HPDE6-E6E7 (cell line): ENCODE measurements at regions not wholly inside any gene's neighbourhood (a gene's known extent, or its start where the extent isn't known, plus 50 kb on each side); places are given as distances from the start of the nearest gene placed in this dataset.
"Not testable (repeated sequence)": the region's sequence is repeated elsewhere in the genome, so short reads cannot be mapped to it uniquely, and the experiment has no call there.

Experiments used
- DNase-seq: peaks from one replicate; pipeline ENCODE4 v3.0.0; 2011; ENCODE audit warnings: missing footprints; ENCODE audit errors: extremely low spot score

DNA sequence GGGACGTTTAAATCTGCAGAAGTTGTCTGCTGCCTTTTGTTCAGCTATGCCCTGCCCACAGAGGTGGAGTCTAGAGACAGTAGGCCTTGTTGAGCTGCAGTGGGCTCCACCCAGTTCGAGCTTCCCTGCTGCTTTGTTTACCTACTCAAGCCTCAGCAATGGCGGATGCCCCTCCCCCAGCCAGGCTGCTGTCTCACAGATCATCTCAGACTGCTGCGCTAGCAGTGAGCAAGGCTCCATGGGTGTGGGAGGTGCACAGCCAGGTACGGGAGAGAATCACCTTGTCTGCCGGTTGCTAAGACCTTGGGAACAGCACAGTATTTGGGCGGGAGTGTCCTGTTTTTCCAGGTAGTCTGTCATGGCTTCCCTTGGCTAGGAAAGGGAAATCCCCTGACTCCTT, 114.3 kb upstream of the PALM2AKAP2 start:
- DNase-seq: not testable (repeated sequence)

DNA sequence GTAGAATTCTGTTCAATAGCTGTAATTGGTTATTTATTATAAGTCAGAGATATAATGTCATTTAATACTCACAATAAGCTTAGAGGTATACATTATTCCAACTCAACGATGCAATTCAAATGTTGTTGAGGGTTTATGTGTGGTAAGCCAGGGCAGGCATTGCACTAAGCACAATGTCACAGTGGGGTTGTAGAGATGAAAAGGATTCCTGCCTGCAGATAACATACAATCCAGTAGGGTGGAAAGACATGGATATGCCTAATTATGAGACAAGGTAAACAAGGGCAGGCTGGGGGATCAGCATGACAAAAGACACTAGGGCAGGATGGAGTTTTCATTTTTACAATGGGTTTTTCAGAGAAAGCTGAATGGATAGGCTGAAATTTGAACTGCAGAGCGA, 98.7 kb upstream of the PALM2AKAP2 start:
- DNase-seq: no peak

DNA sequence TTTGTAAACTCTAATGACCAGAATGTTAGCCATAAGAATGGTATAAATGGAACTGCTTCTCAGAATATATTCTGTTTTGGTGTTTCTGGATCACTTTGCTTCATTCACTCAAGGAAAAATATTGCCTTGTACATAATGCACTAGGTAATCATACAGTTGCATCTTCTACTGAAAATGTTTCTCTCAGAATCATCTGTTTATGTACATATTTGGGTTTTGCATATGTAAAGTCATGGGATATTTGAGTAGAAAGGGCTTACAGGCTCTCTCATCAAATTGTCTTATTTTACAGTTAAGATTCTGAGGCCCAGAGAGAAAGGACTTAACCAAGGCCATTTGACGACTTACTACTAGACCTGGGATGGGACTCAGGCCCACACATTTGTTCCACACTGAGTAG, 97.8 kb upstream of the PALM2AKAP2 start:
- DNase-seq: no peak

DNA sequence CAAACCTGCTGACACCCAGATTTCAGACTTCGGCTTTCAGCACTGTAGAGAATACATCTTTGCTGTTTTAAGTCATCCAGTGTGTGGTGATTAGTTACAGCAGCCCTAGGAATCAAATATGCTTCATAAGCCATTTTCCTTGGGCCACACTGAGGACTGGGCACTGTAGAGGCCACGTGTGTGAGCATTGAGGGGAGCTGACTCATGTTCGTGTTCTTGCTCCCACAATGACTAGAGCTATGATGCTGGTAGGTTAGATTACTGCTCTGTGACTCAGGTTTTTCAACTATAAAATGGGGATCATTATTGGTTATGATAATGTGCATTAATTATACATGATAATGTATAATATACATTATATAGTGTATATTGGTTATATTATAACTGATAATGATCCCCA, 96.5 kb upstream of the PALM2AKAP2 start:
- no peak for DNase-seq

DNA sequence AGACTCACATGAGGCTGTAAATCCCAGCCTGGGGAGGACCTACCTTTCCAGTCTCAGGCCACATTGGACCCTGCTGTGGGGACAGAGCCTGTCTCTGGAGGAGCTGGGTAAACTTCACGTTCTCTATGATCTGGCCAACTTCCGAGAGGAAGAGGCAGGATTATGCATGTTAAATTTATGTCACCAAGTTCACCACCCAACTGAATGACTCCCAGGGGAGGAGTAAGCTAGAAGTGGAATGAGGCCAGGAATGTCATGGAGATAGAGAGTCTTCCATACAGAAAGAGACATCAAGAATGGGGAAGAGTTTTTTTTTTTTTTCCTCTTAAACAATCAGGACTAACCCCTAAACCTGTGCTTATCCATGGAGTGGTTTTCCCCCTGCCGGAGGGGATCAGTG, 90.3 kb upstream of the PALM2AKAP2 start:
- no peak for DNase-seq

DNA sequence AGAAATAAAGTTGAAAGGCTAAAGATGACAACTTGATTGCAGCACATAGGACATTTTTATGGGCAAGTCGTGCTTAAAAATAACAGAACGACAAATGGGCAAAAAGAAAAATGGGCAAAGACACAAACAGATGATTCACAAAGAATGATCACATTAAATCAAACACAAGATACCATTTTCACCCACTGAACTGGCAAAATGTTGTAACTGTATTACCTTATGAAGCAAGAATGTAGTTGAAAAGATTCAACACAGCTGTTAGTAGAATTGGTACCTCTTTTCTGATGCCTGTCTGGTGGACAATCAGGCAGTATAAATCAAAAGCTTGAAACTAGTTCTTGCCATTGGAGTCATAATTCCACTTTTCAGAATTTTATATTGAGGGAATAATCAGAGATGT, 81.0 kb upstream of the PALM2AKAP2 start:
- no peak for DNase-seq

DNA sequence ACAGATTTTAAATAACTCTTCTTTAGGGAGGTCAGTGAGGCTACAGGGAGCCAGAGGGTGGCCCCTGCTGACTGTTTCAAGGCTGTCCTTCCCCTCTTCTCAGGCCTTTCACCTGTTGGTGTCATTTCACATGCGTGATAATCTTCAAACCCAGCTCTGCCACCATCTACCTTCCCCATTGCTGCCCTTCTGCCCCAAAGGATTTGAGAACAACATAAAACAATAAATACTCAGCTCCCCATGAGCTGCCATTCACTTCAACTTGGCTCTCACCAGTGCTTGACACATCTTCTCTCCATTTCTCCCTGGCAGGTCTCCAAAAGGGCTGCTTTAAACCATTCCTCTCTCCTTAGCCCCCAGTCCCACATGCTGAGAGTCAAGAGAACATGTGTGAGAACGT, 75.5 kb upstream of the PALM2AKAP2 start:
- no peak for DNase-seq

DNA sequence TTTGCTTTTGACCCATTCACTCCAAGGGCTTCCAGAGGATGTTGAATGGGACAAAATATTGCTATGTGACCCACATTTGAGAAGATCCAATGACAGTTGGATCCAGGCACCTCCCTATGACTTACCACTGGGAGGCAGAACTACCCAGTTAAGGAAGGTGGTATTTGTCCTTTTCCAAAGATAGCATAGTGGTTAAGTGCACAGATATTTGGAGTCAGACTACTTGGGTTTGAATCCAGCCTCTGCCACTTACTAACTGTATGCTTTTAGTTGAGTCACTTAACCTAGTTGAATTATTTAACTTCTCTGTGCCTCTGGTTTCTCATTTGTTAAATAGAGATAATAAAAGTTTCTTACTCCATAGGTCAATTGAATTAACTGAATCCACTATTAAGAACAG, 74.5 kb upstream of the PALM2AKAP2 start:
- no peak for DNase-seq

DNA sequence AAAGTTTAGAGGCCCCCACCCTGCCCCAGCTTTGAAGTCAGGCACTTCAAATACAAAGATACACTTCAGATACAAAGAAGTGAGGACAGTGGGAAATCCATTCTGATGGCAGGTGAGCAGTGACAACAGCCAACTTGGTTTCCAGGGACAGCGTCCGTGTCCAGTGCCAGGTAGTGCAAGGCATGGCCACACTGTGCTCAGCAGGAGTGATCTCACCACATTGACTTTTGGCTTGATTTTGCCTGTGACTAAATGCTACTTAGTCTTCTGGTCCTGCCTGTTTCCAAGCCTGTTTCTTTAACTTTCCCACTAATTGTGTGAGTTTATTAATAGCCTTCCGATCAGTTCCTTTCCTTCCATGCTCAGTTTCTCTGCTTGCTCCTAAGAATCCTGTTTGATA, 72.6 kb upstream of the PALM2AKAP2 start:
- DNase-seq: no peak

DNA sequence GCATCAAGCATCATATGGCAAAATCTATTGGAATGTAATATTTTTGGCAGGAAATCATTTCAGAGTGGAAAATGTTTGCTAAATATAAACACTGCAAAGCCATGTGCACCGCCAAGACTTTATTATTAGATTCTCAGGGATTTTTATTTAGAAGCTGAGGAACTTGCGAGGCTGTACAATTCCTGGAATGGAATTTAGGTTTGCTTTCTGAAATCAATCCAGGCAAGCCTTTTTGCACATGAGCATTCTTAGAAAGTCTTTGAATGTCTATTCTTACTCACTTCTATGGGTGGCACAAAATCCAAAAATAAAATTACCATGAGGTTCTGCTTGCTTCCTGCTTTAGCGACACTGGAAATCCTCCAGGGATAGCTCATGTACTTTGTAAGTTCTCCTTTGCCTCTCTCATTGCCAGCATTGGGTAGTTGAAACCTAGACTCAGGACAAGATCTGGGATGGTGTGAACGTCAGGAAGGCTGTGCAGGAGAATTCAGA, 71.5 kb upstream of the PALM2AKAP2 start:
- no peak for DNase-seq

DNA sequence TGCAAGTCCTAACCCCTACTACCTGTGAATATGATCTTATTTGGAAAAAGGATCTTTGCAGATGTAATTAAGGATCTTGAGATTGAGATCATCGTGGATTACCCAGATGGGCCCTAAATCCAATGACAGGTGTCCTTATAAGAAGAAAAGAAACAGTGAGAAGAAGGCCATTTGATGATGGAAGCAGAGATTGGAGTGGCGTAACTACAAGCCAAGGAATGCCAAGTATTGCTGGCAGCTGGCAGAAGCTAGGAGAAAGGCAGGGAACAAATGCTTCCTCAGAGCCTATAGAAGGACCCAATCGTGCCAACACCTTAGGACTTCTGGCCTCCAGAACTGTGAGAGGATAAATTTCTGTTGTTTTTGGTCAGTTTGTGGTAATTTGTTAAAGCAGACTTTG, 70.1 kb upstream of the PALM2AKAP2 start:
- no peak for DNase-seq

DNA sequence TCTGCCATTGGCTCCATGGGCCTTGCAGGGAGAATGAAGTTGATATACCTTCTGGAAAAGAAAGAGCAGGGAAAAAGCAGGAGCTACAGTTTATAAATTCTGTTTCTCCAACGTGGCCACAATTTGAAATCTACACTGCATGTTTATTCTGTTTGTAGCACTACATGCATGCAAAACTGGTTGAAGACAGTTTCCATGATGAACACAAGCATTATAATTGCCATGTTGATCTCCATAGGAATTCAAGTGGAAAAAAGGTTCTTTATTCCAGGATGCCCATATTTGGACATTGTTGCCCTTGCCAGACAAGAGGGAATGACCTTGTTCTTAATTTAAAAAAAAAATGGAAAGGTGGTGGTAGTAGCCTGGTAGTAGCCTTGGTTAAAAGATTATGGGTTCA, 69.2 kb upstream of the PALM2AKAP2 start:
- no peak for DNase-seq

DNA sequence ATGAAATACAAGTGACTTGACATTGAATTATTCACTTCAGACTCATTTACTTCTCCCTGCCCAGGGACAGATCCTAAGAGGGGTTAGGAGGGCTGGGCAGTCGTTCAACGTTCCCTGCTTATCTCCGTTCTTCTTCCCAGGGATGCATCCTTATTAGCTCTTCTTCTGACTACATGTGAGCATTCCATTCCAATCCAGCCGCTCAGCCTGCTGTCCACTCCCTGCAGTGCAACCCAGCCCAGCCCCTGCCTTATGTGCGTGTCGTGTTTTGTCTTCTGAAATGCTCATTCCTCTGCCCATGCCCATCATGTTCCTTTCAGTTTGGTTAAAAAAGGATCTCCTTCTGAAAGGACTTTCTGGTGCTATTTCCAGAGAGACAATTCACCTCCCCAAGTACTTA, 64.7 kb upstream of the PALM2AKAP2 start:
- no peak for DNase-seq

DNA sequence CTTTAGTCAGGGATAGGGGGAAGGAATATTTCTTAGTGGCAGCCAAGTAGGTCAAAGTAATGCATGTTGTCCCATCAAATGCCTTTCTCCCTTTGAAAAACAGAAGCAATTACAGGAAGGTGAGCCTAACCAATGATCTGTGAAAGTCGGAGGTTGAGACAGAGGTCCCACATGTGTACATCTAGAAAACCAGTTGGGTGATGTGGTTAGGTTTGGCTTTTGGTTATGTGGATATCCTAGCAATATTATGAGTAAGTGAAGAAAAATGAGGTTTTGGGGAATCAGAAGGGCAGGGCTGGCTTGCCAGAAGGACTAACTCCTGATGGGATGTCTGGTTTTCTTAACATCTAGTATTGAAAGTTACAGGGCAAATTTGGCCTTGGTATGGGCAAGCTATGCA, 63.4 kb upstream of the PALM2AKAP2 start:
- DNase-seq: no peak

DNA sequence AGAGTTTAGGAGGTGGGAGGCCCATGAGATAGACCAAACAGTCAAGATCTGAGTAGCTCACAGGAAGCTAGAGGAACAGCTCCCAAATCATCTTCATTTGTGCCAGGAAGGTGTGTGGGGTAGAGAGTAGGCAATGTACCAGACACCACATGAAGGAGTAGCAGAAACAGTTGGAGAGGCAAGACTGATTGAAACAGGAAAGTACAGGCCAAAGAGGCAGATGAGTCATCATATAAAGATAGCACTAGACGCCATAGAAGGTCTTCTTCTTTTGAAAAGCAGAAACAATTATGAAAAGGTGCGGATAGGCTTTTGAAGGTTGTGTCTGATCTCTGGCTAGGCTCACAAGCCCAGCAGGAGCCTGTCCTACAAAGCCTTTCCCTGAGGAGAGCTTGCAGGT, 62.7 kb upstream of the PALM2AKAP2 start:
- no peak for DNase-seq

DNA sequence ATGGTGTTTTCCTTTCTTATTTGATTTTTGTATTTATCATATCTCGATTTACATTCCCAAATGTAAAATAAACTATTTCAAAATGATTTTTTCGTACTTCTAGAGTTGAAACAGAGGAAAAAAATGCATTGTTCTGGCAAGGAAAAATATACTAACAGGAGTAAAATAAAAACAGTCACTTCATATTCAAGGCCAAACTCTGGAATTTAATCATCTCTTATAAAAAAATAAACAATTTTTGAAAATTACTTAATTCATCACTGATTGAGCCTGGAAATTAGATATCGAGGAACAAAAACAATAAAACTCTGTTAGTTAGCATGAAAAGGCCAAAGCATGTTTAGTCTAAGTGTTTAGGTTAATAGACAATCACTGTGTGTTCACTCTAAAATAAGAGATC, 61.1 kb upstream of the PALM2AKAP2 start:
- DNase-seq: no peak

DNA sequence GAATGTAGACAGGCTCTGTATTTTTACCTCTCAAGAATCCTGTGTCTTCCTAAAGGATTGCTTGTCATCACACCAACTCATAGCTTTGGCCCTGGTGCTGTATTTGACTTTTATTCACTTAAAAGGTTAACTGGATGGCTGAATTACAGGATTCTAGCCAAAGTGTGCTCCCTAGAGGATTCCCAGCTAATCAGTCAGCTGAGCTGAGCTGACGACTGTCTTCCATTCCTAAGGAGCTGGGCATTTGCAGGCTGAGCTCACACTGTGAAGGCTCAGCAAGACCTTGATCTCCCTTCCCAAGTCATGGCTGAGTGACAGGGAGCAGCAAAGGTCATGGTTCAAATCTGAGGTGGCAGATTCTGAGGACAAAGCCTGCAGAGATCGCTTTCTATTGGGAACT, 59.0 kb upstream of the PALM2AKAP2 start:
- DNase-seq: no peak

DNA sequence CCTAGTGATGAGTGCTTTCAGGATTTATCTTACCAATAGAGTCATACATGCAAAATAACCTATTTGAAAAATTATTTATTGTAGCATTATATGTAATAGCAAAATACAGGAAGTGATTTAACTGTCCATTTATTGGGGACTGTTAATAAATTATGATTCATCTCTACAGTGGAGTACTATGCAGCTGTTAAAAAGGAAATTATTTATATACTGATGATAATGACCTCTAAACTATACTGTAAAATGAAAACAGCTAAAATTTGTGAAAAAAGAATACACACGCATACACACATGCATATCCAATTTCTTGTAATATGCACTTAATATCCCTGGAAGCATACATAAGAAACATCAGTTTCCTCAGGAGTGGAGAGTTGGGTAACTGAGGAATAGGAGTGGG, 58.0 kb upstream of the PALM2AKAP2 start:
- no peak for DNase-seq

DNA sequence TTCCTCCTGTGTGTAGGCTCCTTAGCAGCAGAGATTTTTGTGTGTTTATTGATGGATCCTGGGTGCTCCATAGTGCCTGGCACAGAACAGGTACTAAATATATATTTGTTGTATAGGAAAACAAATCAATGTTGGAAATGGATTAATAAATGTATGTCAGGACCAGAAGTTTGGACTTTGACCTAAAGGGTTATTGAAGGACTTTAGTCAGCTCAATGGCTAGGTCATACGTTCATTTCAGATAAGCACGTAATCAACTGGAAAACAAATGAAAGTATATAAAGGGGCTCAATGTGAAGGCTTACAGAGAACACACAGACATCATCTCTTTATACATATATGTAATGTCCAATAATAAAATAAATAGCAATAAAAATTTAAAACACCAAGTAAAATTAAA, 56.2 kb upstream of the PALM2AKAP2 start:
- no peak for DNase-seq

DNA sequence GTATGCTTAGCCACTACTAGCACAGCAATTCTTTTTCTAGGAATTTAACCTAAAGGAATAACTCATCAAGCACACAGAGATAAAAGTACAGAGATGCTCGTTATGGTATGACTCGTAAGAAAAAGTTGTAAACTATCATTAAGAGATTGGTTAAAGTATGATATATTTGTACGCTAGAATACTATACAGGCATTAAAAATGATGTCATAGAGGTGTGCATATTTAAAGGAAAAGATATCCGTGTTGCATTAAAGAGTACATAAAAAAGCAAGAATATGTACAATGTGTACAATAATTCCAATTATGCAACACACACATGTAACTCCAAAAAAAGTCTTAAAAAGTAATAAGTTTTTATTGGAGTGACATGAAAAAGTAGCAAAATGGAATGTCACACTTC, 54.5 kb upstream of the PALM2AKAP2 start:
- DNase-seq: no peak

DNA sequence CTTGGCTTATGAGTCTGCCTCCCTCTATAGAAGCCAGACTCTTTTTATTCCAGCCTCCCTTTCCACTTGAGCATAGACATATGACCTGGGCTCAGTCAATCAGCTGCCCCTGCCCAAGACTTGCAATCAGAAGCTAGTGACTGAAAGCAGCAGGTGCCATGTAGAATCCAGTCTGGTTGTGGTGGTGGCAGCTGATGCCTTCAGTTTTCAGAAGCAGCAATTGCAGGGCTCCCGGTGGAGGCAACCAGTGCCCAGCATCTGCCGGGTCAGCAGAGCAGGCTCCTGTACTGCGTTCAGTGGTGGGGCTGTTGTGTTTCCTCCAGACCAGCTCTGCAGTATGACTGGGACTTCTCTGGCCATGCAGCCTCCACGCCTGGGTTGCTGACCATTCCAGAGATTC, 53.9 kb upstream of the PALM2AKAP2 start:
- no peak for DNase-seq

DNA sequence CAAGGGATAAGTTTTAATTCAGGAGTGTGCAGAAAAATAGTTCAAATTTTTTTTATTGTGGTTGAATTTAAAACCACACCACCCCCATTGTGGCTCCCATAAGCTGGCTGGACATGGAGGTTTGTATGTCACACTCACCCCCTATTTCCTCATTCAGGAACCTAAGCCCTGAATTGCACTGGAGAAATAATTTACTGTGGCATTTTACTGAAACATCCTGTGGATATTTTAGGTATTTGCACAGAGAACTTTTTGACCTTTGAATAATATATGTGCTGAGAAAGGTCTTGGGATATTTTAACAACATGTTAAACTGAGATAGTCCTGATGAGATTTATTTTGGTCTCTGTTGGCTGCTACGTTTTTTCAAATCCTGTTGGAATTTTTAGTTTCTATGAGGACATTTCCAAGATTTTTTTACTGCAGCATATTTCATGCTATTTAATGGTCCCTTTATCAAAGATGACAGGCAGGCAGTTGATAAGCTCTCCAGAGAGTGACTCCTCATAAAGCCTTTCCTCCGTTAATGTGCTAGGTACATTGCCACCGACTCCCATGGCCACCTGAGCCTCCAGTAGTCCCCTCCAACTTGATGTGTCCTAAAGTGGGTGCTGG, 51.2 kb upstream of the PALM2AKAP2 start:
- no peak for DNase-seq

DNA sequence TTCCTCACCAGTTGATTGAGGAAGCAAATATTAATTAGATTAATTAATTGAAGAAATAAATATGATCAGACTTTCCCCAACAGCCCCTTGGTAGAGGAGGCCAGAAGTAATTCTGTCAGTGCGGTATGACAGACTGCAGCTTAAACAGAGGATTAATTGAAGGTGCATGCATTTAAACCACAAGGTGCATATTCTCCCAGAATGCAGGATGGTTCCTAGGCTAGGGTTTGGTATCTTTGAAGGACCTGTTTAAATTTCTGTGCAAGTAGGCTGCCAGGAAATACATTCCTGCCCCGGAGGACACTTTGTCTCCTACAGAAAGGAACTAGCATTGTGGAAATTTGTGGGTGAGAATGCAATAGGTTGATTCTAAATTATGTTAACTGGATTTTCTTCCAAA, 50.5 kb upstream of the PALM2AKAP2 start:
- DNase-seq: no peak
